ENCODE measurements at regions not wholly inside any gene's neighbourhood (a gene's known extent, or its start where the extent isn't known, plus 50 kb on each side); places are given as distances from the start of the nearest gene placed in this dataset.
"Not testable (repeated sequence)": the region's sequence is repeated elsewhere in the genome, so short reads cannot be mapped to it uniquely, and the experiment has no call there.

GRCh38 chr4:38430841-38431240 is 233.2 kb upstream of the KLF3 start:
- DNase-seq = no peak

GRCh38 chr4:38442073-38442788 is 221.8 kb upstream of the KLF3 start:
- no peak for DNase-seq

GRCh38 chr4:38449506-38450174 is 214.4 kb upstream of the KLF3 start:
- no peak for DNase-seq

GRCh38 chr4:38452009-38452408 is 212.0 kb upstream of the KLF3 start:
- DNase-seq = no peak

- no peak for DNase-seq
Measured at GRCh38 chr4:38452542-38452941, 211.5 kb upstream of the KLF3 start.

- DNase-seq = no peak
Measured at GRCh38 chr4:38453253-38453881, 210.6 kb upstream of the KLF3 start.

GRCh38 chr4:38454284-38454683 is 209.7 kb upstream of the KLF3 start:
- no peak for DNase-seq

- no peak for DNase-seq
Measured at GRCh38 chr4:38455092-38455862, 208.7 kb upstream of the KLF3 start.

- no peak for DNase-seq
Measured at GRCh38 chr4:38456096-38456495, 207.9 kb upstream of the KLF3 start.

- DNase-seq = peak; percentile 2
Measured at GRCh38 chr4:38461342-38461741, 202.7 kb upstream of the KLF3 start.

GRCh38 chr4:38462367-38463055 is 201.5 kb upstream of the KLF3 start:
- DNase-seq = no peak

- DNase-seq = no peak
Measured at GRCh38 chr4:38463268-38463958, 200.6 kb upstream of the KLF3 start.

GRCh38 chr4:38464328-38464727 is 199.7 kb upstream of the KLF3 start:
- no peak for DNase-seq

GRCh38 chr4:38466401-38466800 is 197.6 kb upstream of the KLF3 start:
- DNase-seq = no peak

GRCh38 chr4:38467296-38467695 is 196.7 kb upstream of the KLF3 start:
- no peak for DNase-seq

GRCh38 chr4:38468339-38468866 is 195.6 kb upstream of the KLF3 start:
- DNase-seq = no peak

GRCh38 chr4:38469410-38469809 is 194.6 kb upstream of the KLF3 start:
- no peak for DNase-seq

GRCh38 chr4:38470735-38471262 is 193.2 kb upstream of the KLF3 start:
- no peak for DNase-seq

- DNase-seq = no peak
Measured at GRCh38 chr4:38482696-38483095, 181.3 kb upstream of the KLF3 start.

GRCh38 chr4:38483628-38484027 is 180.4 kb upstream of the KLF3 start:
- not testable (repeated sequence) for DNase-seq
